CD14-positive monocyte (primary cell): ENCODE measurements at regions not wholly inside any gene's neighbourhood (a gene's known extent, or its start where the extent isn't known, plus 50 kb on each side); places are given as distances from the start of the nearest gene placed in this dataset.

Experiments used
- DNase-seq, 3 donors: peaks; one replicate each; pipeline ENCODE4 v3.0.0-alpha.2; 2011 to 2022
- H2AFZ ChIP-seq: 2 replicates; pipeline ENCODE4 v1.6.0; 2012; ENCODE audit warnings: mild to moderate bottlenecking, low read depth, low read length, inconsistent platforms; ENCODE audit not compliant: insufficient read depth, poor library complexity, severe bottlenecking
- H3K27ac ChIP-seq, 2 donors: 1 replicate in 1 of 2; 2 replicates in 1 of 2; pipeline ENCODE4 v1.5.1; 2012 to 2013; ENCODE audit warnings: low read length in 2 of 2, control low read depth in 1 of 2, inconsistent platforms in 1 of 2, low read depth in 1 of 2, mild to moderate bottlenecking in 1 of 2
- H3K27me3 ChIP-seq, 2 donors: one replicate each; pipeline versions ENCODE4 v1.6.0 to v1.6.1; 2011 to 2013; ENCODE audit warnings: low read length in 2 of 2; ENCODE audit not compliant: control insufficient read depth in 2 of 2, insufficient read depth in 2 of 2
- H3K36me3 ChIP-seq, 2 donors: replicated peaks in 1 of 2; 1 replicate in 1 of 2; 2 replicates in 1 of 2; pipeline versions ENCODE4 v1.5.1 to v1.6.1; 2012 to 2013; ENCODE audit warnings: low read length in 2 of 2, control low read depth in 1 of 2, inconsistent platforms in 1 of 2, mild to moderate bottlenecking in 1 of 2; ENCODE audit not compliant: insufficient read depth in 2 of 2, control insufficient read depth in 1 of 2
- H3K4me1 ChIP-seq, 2 donors: 1 replicate in 1 of 2; 2 replicates in 1 of 2; pipeline versions ENCODE4 v1.5.1 to v1.6.1; 2012 to 2013; ENCODE audit warnings: low read length in 2 of 2, control low read depth in 1 of 2, inconsistent platforms in 1 of 2, mild to moderate bottlenecking in 1 of 2, moderate library complexity in 1 of 2; ENCODE audit not compliant: insufficient read depth in 2 of 2, control insufficient read depth in 1 of 2
- H3K4me2 ChIP-seq: replicated peaks from 2 replicates; pipeline ENCODE3; 2012; ENCODE audit warnings: low read length, moderate library complexity, mild to moderate bottlenecking; ENCODE audit not compliant: poor library complexity, severe bottlenecking; ENCODE audit errors: extremely low read depth
- H3K4me3 ChIP-seq, 3 experiments: fragments of 200-600 bp in 1 of 3; sonication (generic) in 1 of 3; replicated peaks in 1 of 3; 1 replicate in 2 of 3; 2 replicates in 1 of 3; pipeline ENCODE4 v1.5.1; 2011 to 2013; ENCODE audit warnings: low read length in 3 of 3, mild to moderate bottlenecking in 3 of 3, control low read depth in 2 of 3, low read depth in 2 of 3, inconsistent platforms in 1 of 3, moderate library complexity in 1 of 3
- H3K79me2 ChIP-seq: 2 replicates; pipeline ENCODE4 v1.6.0; 2012; ENCODE audit warnings: mild to moderate bottlenecking, control low read depth, inconsistent platforms, low read length, moderate library complexity; ENCODE audit not compliant: insufficient read depth
- H3K9ac ChIP-seq: 2 replicates; pipeline ENCODE4 v1.6.0; 2017; ENCODE audit warnings: low read length, mild to moderate bottlenecking; ENCODE audit not compliant: insufficient read depth, poor library complexity, severe bottlenecking
- H3K9me3 ChIP-seq, 2 donors: replicated peaks in 1 of 2; 1 replicate in 1 of 2; 2 replicates in 1 of 2; pipeline versions ENCODE4 v1.5.1 to v1.6.1; 2012 to 2013; ENCODE audit warnings: low read length in 2 of 2, control low read depth in 1 of 2; ENCODE audit not compliant: control insufficient read depth in 1 of 2, insufficient read depth in 1 of 2
- H4K20me1 ChIP-seq: 2 replicates; pipeline ENCODE4 v1.6.0; 2012; ENCODE audit warnings: mild to moderate bottlenecking, low read length, control low read depth, moderate library complexity; ENCODE audit not compliant: insufficient read depth
- H3K27ac Mint-ChIP-seq, 7 donors: one replicate each; pipeline ENCODE4 v1.8.0; 2020; ENCODE audit warnings: mild to moderate bottlenecking in 7 of 7, mixed read lengths in 7 of 7, moderate library complexity in 6 of 7, inconsistent platforms in 2 of 7
- H3K27me3 Mint-ChIP-seq, 3 donors: one replicate each; pipeline ENCODE4 v1.8.0; 2021 to 2022; ENCODE audit warnings: low read depth in 3 of 3, mild to moderate bottlenecking in 3 of 3, mixed read lengths in 3 of 3, moderate library complexity in 3 of 3, inconsistent platforms in 1 of 3
- H3K36me3 Mint-ChIP-seq, 2 donors: one replicate each; pipeline ENCODE4 v1.8.0; 2020; ENCODE audit warnings: mixed read lengths in 2 of 2, inconsistent platforms in 1 of 2, mild to moderate bottlenecking in 1 of 2
- H3K4me1 Mint-ChIP-seq: one replicate; pipeline ENCODE4 v1.8.0; 2020; ENCODE audit warnings: mild to moderate bottlenecking, mixed read lengths
- H3K4me3 Mint-ChIP-seq, 2 donors: one replicate each; pipeline ENCODE4 v1.8.0; 2020; ENCODE audit warnings: mild to moderate bottlenecking in 2 of 2, mixed read lengths in 2 of 2, moderate library complexity in 1 of 2
- H3K9me3 Mint-ChIP-seq, 7 donors: one replicate each; pipeline ENCODE4 v1.8.0; 2020 to 2022; ENCODE audit warnings: mixed read lengths in 7 of 7, mild to moderate bottlenecking in 6 of 7, moderate library complexity in 6 of 7, inconsistent platforms in 2 of 7
- CTCF ChIP-seq: fragments of 200-600 bp; IDR thresholded peaks from one replicate; pipeline ENCODE4 v1.8.0; 2022; ENCODE audit warnings: antibody characterized with exemption, mild to moderate bottlenecking
- WGBS: methylation state at CpG from one replicate; pipeline ENCODE4 v1.1.5; 2013; ENCODE audit warnings: missing lambda C conversion rate; ENCODE audit not compliant: insufficient coverage; 5-methylcytosine and 5-hydroxymethylcytosine counted together
- intact Hi-C, 2 donors: fragments of 100-400 bp; cut with micrococcal nuclease; formaldehyde crosslinking; loops; one replicate each; pipeline versions ENCODE4 v1.15.0 to v1.15.1; 2023

- TF ChIP-seq CTCF, result no peak
- intact Hi-C loops, result no loop called here
- H3K27me3 Mint-ChIP-seq, result no peaks in the 10 kb centered on the region
These were observed 160.8 kb downstream of the GXYLT1 start for GRCh38 chr12:41983856-41984255.

GRCh38 chr12:41983394-41983793, 161.3 kb downstream of the GXYLT1 start:
- intact Hi-C loops, result no loop called here
- Histone ChIP-seq H3K4me2 (no peak overlapping the region), H3K4me1 (no peaks in the 10 kb centered on the region), H3K9ac (no peak overlapping the region), H3K79me2 (no peaks in the 10 kb centered on the region), H3K27ac (no peak overlapping the region), H3K4me3 (no peak overlapping the region), H4K20me1 (no peaks in the 10 kb centered on the region), H3K9me3 (peaks cover 3 to 10% of the 10 kb centered on the region in 2 donors), H3K27me3 (no peaks in the 10 kb centered on the region), H2AFZ (no peak overlapping the region), H3K36me3 (no peaks in the 10 kb centered on the region)
- WGBS, result no CpG with 5 or more reads among the region's 1 CpG
- Mint-ChIP-seq H3K27ac (no peak overlapping the region), H3K36me3 (no peaks in the 10 kb centered on the region), H3K4me1 (no peaks in the 10 kb centered on the region), H3K4me3 (no peak overlapping the region), H3K9me3 (peaks cover 4 to 15% (median 10%) of the 10 kb centered on the region in 7 donors), H3K27me3 (no peaks in the 10 kb centered on the region)
- DNase-seq, result no peak
- no peak for TF ChIP-seq CTCF

More at GRCh38 chr12:41983856-41984255, 160.8 kb downstream of the GXYLT1 start:
- Histone ChIP-seq H4K20me1 (no peaks in the 10 kb centered on the region), H3K9me3 (peaks cover 3 to 8% of the 10 kb centered on the region in 2 donors), H2AFZ (no peak overlapping the region), H3K27me3 (no peaks in the 10 kb centered on the region), H3K4me1 (no peaks in the 10 kb centered on the region), H3K36me3 (no peaks in the 10 kb centered on the region), H3K9ac (no peak overlapping the region), H3K79me2 (no peaks in the 10 kb centered on the region), H3K27ac (no peak overlapping the region), H3K4me2 (no peak overlapping the region), H3K4me3 (no peak overlapping the region)
- H3K9me3 Mint-ChIP-seq, result peaks cover 4 to 12% (median 8%) of the 10 kb centered on the region in 7 donors
- no peak for DNase-seq
- no peaks in the 10 kb centered on the region for H3K36me3 Mint-ChIP-seq
- no peaks in the 10 kb centered on the region for H3K4me1 Mint-ChIP-seq
- H3K4me3 Mint-ChIP-seq, result no peak overlapping the region
- H3K27ac Mint-ChIP-seq, result no peak overlapping the region
